Cardiac muscle cell (in vitro differentiated cells and primary cell): ENCODE measurements at regions not wholly inside any gene's neighbourhood (a gene's known extent, or its start where the extent isn't known, plus 50 kb on each side); places are given as distances from the start of the nearest gene placed in this dataset.

Experiments
- DNase-seq, 2 donors: peaks; one replicate each; pipeline versions ENCODE4 v3.0.0 to v3.0.0-alpha.2; 2010 to 2017; ENCODE audit warnings: low read depth in 1 of 2, low spot score in 1 of 2
- H3K27ac ChIP-seq: fragments of 200-600 bp; sonication (generic); 2 replicates; pipeline ENCODE4 v1.5.1; 2016
- H3K27me3 ChIP-seq: fragments of 200-600 bp; sonication (generic); 2 replicates; pipeline ENCODE4 v1.6.0; 2016; ENCODE audit warnings: control low read depth
- H3K36me3 ChIP-seq: fragments of 200-600 bp; sonication (generic); 2 replicates; pipeline ENCODE4 v1.5.1; 2016; ENCODE audit warnings: control low read depth
- H3K4me1 ChIP-seq: fragments of 200-600 bp; sonication (generic); 2 replicates; pipeline ENCODE4 v1.8.1; 2017; ENCODE audit warnings: low read depth, mild to moderate bottlenecking, mixed run types
- H3K4me3 ChIP-seq: fragments of 200-600 bp; sonication (generic); 2 replicates; pipeline ENCODE4 v1.5.1; 2016; ENCODE audit warnings: mild to moderate bottlenecking
- H3K9me3 ChIP-seq: fragments of 200-600 bp; sonication (generic); 2 replicates; pipeline ENCODE4 v1.5.1; 2017; ENCODE audit warnings: low read depth, mild to moderate bottlenecking, control low read depth
- TF ChIP-seq, protein P1 (sequence below): IDR thresholded peaks from 2 replicates; pipeline ENCODE4 v1.5.1; 2012; ENCODE audit warnings: low read depth, mild to moderate bottlenecking, low read length

DNA sequence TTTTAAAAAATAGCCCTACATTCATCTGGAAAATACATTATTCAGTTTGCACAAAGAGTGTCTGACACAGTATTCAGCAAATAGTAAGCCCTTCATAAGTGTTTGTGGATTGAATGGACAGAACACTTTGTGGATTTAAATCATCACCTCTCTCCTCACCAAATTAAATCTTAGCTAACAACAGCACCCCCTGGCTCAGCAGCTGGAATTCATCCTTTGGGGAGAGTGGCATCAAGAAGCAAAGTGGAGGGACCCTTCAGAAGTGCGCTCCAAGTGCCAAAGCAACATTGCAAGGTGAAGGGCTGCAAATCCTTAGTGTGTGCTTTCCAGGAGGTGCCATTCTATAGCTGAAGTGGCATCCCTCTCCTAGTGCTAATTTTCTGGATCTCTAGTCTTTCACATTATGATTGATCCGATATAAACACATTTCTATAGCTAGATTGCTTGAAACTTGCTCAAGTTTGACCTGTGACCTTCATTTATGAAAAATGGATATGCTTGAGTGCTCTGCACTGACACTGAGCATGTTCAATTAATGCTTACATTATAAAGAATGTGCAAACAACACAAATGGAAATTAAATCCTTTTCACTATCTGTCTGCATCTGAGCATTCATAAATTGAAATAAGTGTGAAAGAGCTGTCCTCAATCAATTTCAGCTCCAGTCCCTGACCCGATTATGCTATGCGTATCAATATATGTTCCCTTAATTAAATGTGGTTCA is 891.7 kb downstream of the C6orf118 start:
- TF ChIP-seq, protein P1, sequence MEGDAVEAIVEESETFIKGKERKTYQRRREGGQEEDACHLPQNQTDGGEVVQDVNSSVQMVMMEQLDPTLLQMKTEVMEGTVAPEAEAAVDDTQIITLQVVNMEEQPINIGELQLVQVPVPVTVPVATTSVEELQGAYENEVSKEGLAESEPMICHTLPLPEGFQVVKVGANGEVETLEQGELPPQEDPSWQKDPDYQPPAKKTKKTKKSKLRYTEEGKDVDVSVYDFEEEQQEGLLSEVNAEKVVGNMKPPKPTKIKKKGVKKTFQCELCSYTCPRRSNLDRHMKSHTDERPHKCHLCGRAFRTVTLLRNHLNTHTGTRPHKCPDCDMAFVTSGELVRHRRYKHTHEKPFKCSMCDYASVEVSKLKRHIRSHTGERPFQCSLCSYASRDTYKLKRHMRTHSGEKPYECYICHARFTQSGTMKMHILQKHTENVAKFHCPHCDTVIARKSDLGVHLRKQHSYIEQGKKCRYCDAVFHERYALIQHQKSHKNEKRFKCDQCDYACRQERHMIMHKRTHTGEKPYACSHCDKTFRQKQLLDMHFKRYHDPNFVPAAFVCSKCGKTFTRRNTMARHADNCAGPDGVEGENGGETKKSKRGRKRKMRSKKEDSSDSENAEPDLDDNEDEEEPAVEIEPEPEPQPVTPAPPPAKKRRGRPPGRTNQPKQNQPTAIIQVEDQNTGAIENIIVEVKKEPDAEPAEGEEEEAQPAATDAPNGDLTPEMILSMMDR: peak; percentile 15
- Histone ChIP-seq H3K4me1 (no peaks in the 10 kb centered on the region), H3K9me3 (no peaks in the 10 kb centered on the region), H3K36me3 (no peaks in the 10 kb centered on the region), H3K27ac (no peak overlapping the region), H3K4me3 (no peak overlapping the region), H3K27me3 (no peaks in the 10 kb centered on the region)
- peak in 1 of 2 donors; percentile 12 for DNase-seq

DNA sequence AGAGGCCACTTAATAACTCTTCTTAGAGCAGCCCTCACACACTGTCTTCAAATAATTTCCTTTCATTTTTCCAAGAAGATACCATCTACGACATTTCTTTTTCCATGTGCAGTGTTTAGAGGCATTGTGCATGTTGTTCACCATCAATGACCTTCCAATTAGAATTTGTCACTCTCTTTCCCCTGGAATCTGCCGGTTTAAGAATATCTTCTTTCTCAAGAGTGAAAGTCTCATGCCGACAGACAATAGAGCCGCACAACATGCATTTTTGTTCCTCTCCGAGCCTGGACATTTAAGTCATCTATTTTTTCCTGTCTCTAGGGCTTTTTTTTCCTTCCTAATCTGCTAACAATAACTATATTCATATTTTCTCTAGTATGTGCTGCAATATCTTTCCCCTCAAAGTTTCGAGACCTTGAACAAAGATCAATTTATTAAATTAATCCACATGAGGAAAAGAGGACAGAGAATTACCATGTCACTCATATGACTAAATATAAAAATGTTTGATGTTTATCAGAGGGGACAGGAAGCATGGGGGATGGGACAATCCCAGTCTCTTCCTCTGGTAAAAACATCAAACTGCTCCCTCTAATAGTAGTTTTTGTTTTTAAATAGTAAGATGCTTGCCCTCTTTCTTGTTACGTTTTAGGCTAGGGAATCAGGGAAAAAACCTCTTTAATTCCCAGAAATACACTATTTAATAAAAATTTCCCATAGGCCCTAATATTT is 893.4 kb downstream of the C6orf118 start:
- Histone ChIP-seq H3K27ac (no peak overlapping the region), H3K4me3 (no peak overlapping the region), H3K27me3 (no peaks in the 10 kb centered on the region), H3K4me1 (no peaks in the 10 kb centered on the region), H3K9me3 (no peaks in the 10 kb centered on the region), H3K36me3 (no peaks in the 10 kb centered on the region)
- TF ChIP-seq, protein P1: no peak
- peak in 1 of 2 donors; percentile 10 for DNase-seq

DNA sequence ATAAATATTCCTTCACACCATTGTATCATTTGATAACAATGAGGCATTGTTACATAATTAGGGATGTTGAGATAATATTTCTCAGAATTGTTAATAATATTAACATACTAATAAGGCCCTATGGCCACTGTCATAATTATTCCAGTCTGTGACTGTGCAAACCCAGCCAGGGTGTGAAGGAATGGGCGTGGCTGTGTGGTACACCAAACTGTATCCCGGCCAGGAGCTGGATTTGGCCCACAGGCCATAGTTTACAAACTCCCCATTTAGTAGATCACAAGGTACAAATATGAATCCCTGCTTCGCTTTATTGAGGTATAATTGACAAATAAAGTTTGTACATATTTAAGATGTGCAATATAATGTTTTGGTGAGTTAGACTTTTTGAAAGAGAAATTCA is 894.7 kb downstream of the C6orf118 start:
- no peaks in the 10 kb centered on the region for H3K36me3 ChIP-seq
- no peak for DNase-seq
- H3K4me1 ChIP-seq: no peaks in the 10 kb centered on the region
- no peaks in the 10 kb centered on the region for H3K27me3 ChIP-seq
- no peak overlapping the region for H3K27ac ChIP-seq
- H3K4me3 ChIP-seq: no peak overlapping the region
- H3K9me3 ChIP-seq: no peaks in the 10 kb centered on the region
- TF ChIP-seq, protein P1: no peak

DNA sequence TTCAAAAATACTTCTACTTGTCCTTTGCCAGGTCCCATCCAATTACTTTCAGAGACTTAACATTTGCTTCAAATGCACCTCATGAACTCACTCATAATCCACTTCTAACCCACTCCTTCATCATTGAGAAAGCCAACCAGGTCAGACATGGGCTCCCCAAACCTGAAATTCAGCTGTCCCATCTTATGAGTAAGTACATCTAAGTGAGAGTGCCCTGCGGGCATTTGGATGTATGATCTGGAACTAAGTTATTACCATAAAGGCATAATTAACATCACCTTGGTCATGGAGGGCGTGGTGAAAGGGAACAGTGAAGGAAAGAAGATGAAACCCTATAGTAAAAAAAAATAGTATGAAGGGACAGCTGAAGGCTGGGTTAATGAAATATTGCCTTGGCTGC is 896.8 kb downstream of the C6orf118 start:
- Histone ChIP-seq H3K4me3 (no peak overlapping the region), H3K27me3 (no peaks in the 10 kb centered on the region), H3K36me3 (no peaks in the 10 kb centered on the region), H3K27ac (no peak overlapping the region), H3K4me1 (no peaks in the 10 kb centered on the region), H3K9me3 (no peaks in the 10 kb centered on the region)
- TF ChIP-seq, protein P1: no peak
- no peak for DNase-seq

DNA sequence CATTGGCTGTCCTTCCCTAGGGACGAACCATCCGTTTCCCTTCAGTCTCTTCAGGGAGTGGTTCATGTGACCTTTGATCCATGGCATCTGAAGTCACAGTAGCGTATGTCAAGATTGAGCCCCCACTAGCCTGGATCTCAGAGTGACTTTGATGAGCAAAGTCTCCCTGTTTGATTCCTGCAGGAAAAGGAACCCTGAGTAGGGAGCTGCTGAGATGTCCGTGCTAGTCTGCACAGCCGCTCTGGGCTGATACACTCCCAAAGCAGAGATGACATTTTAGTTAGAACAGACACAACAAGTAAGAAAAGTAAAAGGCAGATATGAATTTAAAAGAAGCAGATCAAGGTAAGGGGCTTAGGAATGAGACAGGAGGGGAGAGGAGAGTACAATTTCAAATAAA is 899.4 kb downstream of the C6orf118 start:
- Histone ChIP-seq H3K4me3 (no peak overlapping the region), H3K9me3 (no peaks in the 10 kb centered on the region), H3K4me1 (no peaks in the 10 kb centered on the region), H3K36me3 (no peaks in the 10 kb centered on the region), H3K27me3 (no peaks in the 10 kb centered on the region), H3K27ac (no peak overlapping the region)
- DNase-seq: no peak
- TF ChIP-seq, protein P1: no peak
